Uterus (tissue), 3 donors: ENCODE measurements at regions not wholly inside any gene's neighbourhood (a gene's known extent, or its start where the extent isn't known, plus 50 kb on each side); places are given as distances from the start of the nearest gene placed in this dataset.
"Not testable (repeated sequence)": the region's sequence is repeated elsewhere in the genome, so short reads cannot be mapped to it uniquely, and the experiment has no call there.

Experiments
- DNase-seq, 2 donors: peaks; one replicate each; pipeline ENCODE4 v3.0.0-alpha.2; 2019 to 2020
- H3K27ac ChIP-seq, 2 donors: fragments of 200-600 bp; sonication (generic); 1 replicate in 1 of 2; 2 replicates in 1 of 2; pipeline ENCODE4 v1.5.1; 2016 to 2018
- H3K27me3 ChIP-seq, 2 donors: fragments of 200-600 bp; sonication (generic); one replicate each; pipeline ENCODE4 v1.5.1; 2018 to 2019; ENCODE audit warnings: control low read depth in 1 of 2
- H3K36me3 ChIP-seq, 2 donors: fragments of 200-600 bp; sonication (generic); one replicate each; pipeline ENCODE4 v1.5.1; 2019; ENCODE audit warnings: control low read depth in 1 of 2
- H3K4me1 ChIP-seq, 2 donors: fragments of 200-600 bp; sonication (generic); one replicate each; pipeline ENCODE4 v1.5.1; 2018 to 2019; ENCODE audit warnings: control low read depth in 1 of 2
- H3K4me3 ChIP-seq, 2 donors: fragments of 200-600 bp; sonication (generic); 1 replicate in 1 of 2; 2 replicates in 1 of 2; pipeline ENCODE4 v1.5.1; 2018 to 2019; ENCODE audit warnings: mild to moderate bottlenecking in 1 of 2
- H3K9me3 ChIP-seq, 2 donors: fragments of 200-600 bp; sonication (generic); one replicate each; pipeline ENCODE4 v1.5.1; 2019; ENCODE audit warnings: control low read depth in 1 of 2
- CTCF ChIP-seq, 4 experiments: fragments of 200-600 bp in 2 of 4; fragments of 450-650 bp in 2 of 4; sonication (generic) in 2 of 4; IDR thresholded peaks; one replicate each; pipeline ENCODE4 v1.5.1; 2016 to 2019; ENCODE audit warnings: antibody characterized with exemption in 4 of 4, mild to moderate bottlenecking in 2 of 4, moderate library complexity in 1 of 4
- POLR2A ChIP-seq, 2 donors: fragments of 450-650 bp; IDR thresholded peaks; one replicate each; pipeline ENCODE4 v1.6.1; 2016; ENCODE audit warnings: antibody characterized with exemption in 2 of 2, mild to moderate bottlenecking in 1 of 2, moderate library complexity in 1 of 2
- intact Hi-C: fragments of 100-400 bp; cut with DNase I; formaldehyde crosslinking; loops from one replicate; pipeline ENCODE4 v1.15.1; 2023; ENCODE audit warnings: low total_unique reads
- donor health status: DM: yes; HTN: yes; CAD: no.

DNA sequence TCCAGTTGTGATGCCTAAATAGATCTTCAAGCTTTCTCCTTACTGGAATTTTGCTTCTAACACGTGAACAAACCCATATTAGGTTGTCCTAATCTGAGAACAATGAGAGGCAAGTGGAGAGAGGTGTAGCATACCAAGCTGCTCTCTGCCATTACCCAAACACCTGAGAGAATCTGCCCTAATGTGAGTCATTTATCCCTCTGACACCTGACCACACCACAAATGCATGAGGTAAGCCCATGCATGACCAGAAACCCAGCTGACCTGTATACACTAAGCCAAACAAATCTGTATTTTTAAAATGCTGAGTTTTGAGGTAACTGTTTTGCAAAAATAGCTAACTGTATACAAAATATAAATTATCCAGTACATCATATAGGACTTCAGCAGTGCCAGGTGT, 1458.1 kb upstream of the B3GALT2 start:
- Histone ChIP-seq H3K27me3 (no peaks in the 10 kb centered on the region), H3K27ac (no peak overlapping the region), H3K36me3 (no peaks in the 10 kb centered on the region), H3K9me3 (no peaks in the 10 kb centered on the region), H3K4me3 (no peak overlapping the region), H3K4me1 (no peaks in the 10 kb centered on the region)
- no peak for DNase-seq
- TF ChIP-seq CTCF (IDR thresholded peaks at IDR 0.05) (no peak), POLR2A (IDR thresholded peaks at IDR 0.05) (no peak)
- intact Hi-C loops: no loop called here

GRCh38 chr1:194640322-194640721, 1453.9 kb upstream of the B3GALT2 start:
- TF ChIP-seq POLR2A (IDR thresholded peaks at IDR 0.05): no peak
- TF ChIP-seq CTCF (IDR thresholded peaks at IDR 0.05): no peak
- Histone ChIP-seq H3K4me3 (no peak overlapping the region), H3K9me3 (no peaks in the 10 kb centered on the region), H3K36me3 (no peaks in the 10 kb centered on the region), H3K27me3 (no peaks in the 10 kb centered on the region), H3K27ac (no peak overlapping the region), H3K4me1 (no peaks in the 10 kb centered on the region)
- intact Hi-C loops: no loop called here
- no peak for DNase-seq

- Histone ChIP-seq H3K4me1 (no peaks in the 10 kb centered on the region), H3K4me3 (no peak overlapping the region), H3K36me3 (no peaks in the 10 kb centered on the region), H3K27ac (no peak overlapping the region), H3K9me3 (no peaks in the 10 kb centered on the region), H3K27me3 (no peaks in the 10 kb centered on the region)
- no peak for TF ChIP-seq POLR2A (IDR thresholded peaks at IDR 0.05)
- intact Hi-C loops: no loop called here
- DNase-seq: no peak
These were observed 1442.6 kb upstream of the B3GALT2 start for GRCh38 chr1:194629011-194629410.

DNA sequence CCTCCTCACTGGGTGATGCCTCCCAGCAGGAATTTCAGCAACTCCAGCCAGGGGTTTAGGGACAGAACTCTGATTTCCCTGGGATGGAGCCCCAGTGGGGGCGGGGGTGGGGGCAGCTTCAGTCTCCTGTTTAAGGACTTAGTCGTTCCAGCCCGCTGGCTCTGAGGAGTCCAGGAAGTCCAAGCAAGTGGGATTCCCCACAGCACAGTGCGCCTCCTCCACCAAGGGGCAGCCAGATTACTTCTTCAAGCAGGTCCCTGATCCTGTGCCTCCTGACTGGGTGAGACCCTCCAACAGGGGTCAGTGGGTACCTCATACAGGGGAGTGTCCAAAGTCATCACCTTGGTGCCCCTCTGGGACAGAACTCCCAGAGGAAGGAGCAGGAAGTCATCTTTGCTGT, 1438.4 kb upstream of the B3GALT2 start:
- DNase-seq: no peak
- intact Hi-C loops: no loop called here
- H3K27me3 ChIP-seq: no peaks in the 10 kb centered on the region
- H3K9me3 ChIP-seq: no peaks in the 10 kb centered on the region
- H3K4me3 ChIP-seq: no peak overlapping the region
- no peaks in the 10 kb centered on the region for H3K36me3 ChIP-seq
- no peaks in the 10 kb centered on the region for H3K4me1 ChIP-seq
- TF ChIP-seq CTCF (IDR thresholded peaks at IDR 0.05): no peak
- H3K27ac ChIP-seq: no peak overlapping the region

- TF ChIP-seq POLR2A (IDR thresholded peaks at IDR 0.05) (no peak), CTCF (IDR thresholded peaks at IDR 0.05) (no peak)
- intact Hi-C loops: no loop called here
- H3K9me3 ChIP-seq: no peaks in the 10 kb centered on the region
These were observed 1431.7 kb upstream of the B3GALT2 start for GRCh38 chr1:194618101-194618500.

DNA sequence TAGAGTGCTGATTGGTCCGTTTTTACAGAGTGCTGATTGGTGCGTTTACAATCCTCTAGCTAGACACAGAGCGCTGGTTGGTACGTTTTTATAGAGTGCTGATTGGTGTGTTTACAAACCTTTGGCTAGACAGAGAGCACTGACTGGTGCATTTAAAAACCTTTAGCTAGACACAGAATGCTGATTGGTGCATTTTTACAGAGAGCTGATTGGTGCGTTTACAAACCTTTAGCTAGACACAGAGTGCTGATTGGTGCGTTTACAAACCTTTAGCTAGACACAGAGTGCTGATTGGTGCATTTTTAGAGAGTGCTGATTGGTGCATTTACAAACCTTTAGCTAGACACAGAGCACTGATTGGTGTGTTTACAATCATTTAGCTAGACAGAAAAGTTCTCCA, 1430.9 kb upstream of the B3GALT2 start:
- H3K36me3 ChIP-seq, H3K27me3 ChIP-seq, DNase-seq, H3K27ac ChIP-seq, H3K9me3 ChIP-seq, intact Hi-C loops, H3K4me3 ChIP-seq, H3K4me1 ChIP-seq: not testable (repeated sequence)

More at GRCh38 chr1:194618101-194618500, 1431.7 kb upstream of the B3GALT2 start:
- Histone ChIP-seq H3K36me3 (no peaks in the 10 kb centered on the region), H3K27ac (no peak overlapping the region), H3K27me3 (no peaks in the 10 kb centered on the region), H3K4me3 (no peak overlapping the region), H3K4me1 (no peaks in the 10 kb centered on the region)
- no peak for DNase-seq
